HG02938 (cell line): ENCODE measurements at regions not wholly inside any gene's neighbourhood (a gene's known extent, or its start where the extent isn't known, plus 50 kb on each side); places are given as distances from the start of the nearest gene placed in this dataset.
"Not testable (repeated sequence)": the region's sequence is repeated elsewhere in the genome, so short reads cannot be mapped to it uniquely, and the experiment has no call there.

ENCODE experiments used
- ATAC-seq: cut with Tn5 transposase; IDR thresholded peaks from one replicate; pipeline ENCODE4 v1.9.1; 2021; ENCODE audit warnings: mild to moderate bottlenecking, moderate library complexity; ENCODE audit not compliant: unreplicated experiment

DNA sequence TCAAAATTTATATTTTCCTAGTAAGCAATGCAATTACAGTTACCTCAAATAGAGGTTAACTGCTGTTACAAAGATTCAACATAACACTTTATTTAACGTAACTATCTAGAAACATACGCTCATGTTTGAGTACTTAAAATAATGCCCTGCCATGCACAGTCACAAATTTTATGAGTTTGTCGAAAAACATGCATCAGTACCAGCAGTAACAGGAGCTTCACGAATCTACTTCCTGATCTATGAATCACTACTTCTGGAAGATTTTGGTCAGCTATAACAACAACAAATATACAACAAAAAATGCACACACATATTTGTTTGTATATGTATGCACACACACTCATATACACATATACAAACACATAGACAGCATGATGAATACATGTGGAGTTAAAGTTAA is 881.8 kb downstream of the FSCB start:
- ATAC-seq: no peak

GRCh38 chr14:43621282-43621681 is 885.8 kb downstream of the FSCB start:
- ATAC-seq: no peak

DNA sequence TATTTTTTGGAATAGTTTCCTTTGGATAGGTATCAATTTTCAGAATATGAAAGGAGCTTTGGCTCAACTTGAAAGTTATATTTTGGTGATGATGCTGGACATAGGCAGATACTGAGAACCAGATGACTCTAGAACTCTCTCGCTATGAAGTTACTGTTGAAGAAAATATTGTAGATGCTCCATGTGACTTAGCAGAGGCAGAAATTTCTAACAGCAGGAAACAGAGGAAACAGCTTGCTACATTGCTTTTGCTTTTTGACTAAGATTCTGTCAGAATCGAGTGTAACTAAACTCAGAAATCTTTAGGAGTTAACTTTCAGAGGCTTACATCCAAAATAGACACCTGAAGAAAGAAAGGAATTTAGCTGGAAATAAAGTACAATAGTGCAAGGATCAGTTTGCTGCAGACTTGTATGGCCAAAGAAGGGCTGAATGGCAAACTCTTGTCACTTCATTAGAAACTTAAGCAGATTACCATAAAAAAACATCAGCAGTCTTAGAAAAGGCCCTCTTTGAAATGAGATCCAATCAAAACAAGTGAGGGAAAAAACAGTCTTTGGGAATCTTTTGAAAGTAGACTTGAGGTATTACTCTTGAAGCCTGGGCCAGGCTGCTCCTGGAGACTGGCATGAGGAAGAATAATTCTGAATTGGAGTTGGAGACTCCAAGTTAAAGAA is 911.8 kb downstream of the FSCB start:
- ATAC-seq: no peak

GRCh38 chr14:43591776-43592175 is 915.3 kb downstream of the FSCB start:
- ATAC-seq: no peak

GRCh38 chr14:43587183-43587582 is 919.9 kb downstream of the FSCB start:
- ATAC-seq: no peak

- no peak for ATAC-seq
Measured at GRCh38 chr14:43579671-43580070, 927.4 kb downstream of the FSCB start.

- ATAC-seq: no peak
Measured at GRCh38 chr14:43568022-43568421, 939.1 kb downstream of the FSCB start.

- ATAC-seq: no peak
Measured at GRCh38 chr14:43548368-43548767, 958.7 kb downstream of the FSCB start.

GRCh38 chr14:43547596-43547995 is 959.5 kb downstream of the FSCB start:
- not testable (repeated sequence) for ATAC-seq

- no peak for ATAC-seq
Measured at GRCh38 chr14:43541356-43541755, 965.7 kb downstream of the FSCB start.

GRCh38 chr14:43540948-43541347 is 966.1 kb downstream of the FSCB start:
- no peak for ATAC-seq

GRCh38 chr14:43539210-43539609 is 967.9 kb downstream of the FSCB start:
- no peak for ATAC-seq

DNA sequence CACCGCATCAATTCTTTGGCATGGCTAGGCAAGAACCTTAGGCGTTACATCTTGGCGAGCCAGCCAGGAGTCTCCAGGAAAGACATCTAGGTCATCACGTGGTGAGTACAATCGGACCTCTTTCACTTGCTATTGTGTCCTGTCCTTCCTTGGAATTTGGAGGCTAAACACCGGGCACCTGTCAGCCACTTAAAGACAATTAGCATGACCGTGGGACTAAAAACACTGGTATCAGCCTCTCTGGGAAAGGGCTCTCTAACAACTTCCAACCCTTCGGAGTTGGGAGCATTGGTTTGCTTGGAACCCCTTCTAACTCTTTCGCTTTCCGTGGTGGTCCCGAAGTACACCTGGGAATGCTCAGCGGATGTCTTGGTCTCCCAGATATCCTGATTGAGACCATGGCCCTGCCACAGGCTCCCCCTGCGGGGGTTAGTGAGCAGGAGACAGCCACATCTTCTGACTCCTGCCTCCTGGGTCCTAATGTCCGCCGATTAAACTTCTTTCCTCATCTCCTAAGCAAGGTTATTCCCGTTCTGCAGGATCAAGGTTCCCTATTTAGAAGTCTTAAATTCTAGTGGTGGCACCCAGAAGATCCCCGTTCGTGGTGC is 971.7 kb downstream of the FSCB start:
- ATAC-seq: no peak

DNA sequence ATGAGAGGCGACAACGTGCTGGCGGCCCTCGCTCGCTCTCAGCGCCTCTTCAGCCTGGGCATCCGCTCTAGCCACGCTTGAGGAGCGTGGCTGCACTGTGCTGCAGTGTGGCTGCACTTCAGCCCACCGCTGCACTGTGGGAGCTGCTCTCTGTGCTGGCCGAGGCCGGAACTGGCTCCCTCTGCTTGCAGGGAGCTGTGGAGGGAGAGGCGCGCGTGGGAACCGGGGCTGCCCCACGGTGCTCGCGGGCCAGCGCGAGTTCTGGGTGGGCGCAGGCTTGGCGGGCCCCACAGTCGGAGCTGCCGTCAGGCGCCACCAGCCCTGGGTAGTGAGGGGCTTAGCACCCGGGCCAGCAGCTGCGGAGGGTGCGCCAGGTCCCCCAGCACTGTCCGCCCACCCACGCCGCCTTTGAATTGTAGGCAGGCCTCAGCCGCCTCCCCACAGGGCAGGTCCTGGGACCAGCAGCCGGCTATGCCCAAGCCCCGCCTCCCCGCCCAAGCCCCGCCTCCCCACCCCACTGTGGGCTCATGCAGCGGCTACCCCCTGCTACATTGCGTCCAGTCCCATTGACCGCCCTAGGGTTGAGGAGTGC is 974.2 kb downstream of the FSCB start:
- ATAC-seq: no peak

DNA sequence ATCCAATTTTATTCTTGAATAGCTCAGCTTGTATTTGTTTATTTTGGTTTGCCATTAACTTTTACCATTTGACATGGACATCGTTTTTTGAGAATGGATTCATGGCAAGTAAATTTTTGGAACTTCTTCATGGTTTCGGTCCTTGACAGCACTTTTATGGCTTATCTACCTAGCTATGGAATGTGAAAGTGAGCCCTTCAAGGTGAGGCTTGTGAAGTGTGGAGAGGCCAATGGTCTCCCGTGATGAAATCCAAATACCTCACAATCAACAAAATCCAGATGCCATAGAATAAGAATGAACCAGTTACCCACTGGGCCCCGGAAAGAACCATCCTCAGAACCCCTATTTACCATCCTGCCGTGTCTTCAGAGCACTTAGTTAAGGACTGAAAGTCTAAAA is 978.8 kb downstream of the FSCB start:
- no peak for ATAC-seq

GRCh38 chr14:43525658-43526057 is 981.4 kb downstream of the FSCB start:
- ATAC-seq: no peak

GRCh38 chr14:43522901-43523300 is 984.2 kb downstream of the FSCB start:
- no peak for ATAC-seq

DNA sequence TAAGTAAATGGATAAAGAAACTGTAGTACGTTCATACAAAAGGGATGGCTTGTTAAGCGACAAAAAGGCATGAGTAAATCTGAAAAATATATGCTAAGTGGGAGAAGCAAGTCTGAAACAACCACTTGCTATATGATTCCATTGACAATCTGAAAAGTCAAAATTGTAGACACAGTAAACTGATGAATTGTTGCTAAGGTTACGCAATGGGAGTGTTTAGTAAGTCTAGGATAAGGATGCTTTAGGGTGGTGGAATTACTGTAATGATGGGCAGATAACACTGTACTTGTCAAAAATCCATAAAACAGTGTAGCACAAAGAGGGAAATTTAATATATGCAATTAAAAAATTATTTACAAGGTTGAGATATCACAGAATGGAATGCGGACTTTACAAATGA is 984.9 kb downstream of the FSCB start:
- ATAC-seq: no peak

DNA sequence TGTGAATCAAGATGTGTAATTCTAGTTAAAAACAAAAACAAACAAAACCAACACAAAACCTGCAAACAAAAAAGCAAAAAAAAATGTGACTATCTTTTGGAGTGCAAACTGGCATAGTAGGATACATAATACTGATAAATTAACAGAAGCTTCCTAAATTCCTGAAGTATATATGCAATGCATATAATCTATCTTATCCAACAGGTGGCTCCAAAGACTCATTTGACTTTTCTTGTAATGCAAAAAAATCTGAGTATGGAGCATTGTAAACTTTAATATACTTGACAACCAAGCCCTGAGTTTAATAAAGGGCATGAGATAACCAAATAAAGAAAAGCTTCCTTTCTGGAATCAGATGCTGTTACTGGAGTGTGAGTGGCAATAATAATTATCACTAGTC is 1003.6 kb downstream of the FSCB start:
- ATAC-seq: no peak

DNA sequence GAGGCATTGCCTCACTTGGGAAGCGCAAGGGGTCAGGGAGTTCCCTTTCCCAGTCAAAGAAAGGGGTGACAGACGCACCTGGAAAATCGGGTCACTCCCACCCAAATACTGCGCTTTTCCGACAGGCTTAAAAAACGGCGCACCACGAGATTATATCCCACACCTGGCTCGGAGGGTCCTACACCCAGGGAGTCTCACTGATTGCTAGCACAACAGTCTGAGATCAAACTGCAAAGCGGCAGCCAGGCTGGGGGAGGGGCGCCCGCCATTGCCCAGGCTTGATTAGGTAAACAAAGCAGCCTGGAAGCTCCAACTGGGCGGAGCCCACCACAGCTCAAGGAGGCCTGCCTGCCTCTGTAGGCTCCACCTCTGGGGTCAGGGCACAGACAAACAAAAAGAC is 1014.7 kb downstream of the FSCB start:
- ATAC-seq: not testable (repeated sequence)

- ATAC-seq: no peak
Measured at GRCh38 chr14:43483415-43483814, 1023.7 kb downstream of the FSCB start.

- ATAC-seq: no peak
Measured at GRCh38 chr14:43481864-43482263, 1025.2 kb downstream of the FSCB start.

- no peak for ATAC-seq
Measured at GRCh38 chr14:43480976-43481375, 1026.1 kb downstream of the FSCB start.
